GM12872 (cell line): ENCODE measurements at regions not wholly inside any gene's neighbourhood (a gene's known extent, or its start where the extent isn't known, plus 50 kb on each side); places are given as distances from the start of the nearest gene placed in this dataset.

Experiments used
- CTCF ChIP-seq: IDR thresholded peaks from 3 replicates; pipeline ENCODE4 v1.5.1; 2011; ENCODE audit warnings: low read depth, mild to moderate bottlenecking, low read length, moderate library complexity; ENCODE audit not compliant: insufficient read depth

- no peak for TF ChIP-seq CTCF
Observed at GRCh38 chr2:37576831-37577230, 94.6 kb downstream of the CDC42EP3 start.

- no peak for TF ChIP-seq CTCF
Observed at GRCh38 chr2:37579192-37579713, 92.2 kb downstream of the CDC42EP3 start.

- TF ChIP-seq CTCF = no peak
Observed at GRCh38 chr2:37581433-37581832, 90.0 kb downstream of the CDC42EP3 start.

GRCh38 chr2:37582481-37583220 lies 88.8 kb downstream of the CDC42EP3 start:
- TF ChIP-seq CTCF = no peak

GRCh38 chr2:37583402-37583801 lies 88.0 kb downstream of the CDC42EP3 start:
- no peak for TF ChIP-seq CTCF

GRCh38 chr2:37583867-37584266 lies 87.6 kb downstream of the CDC42EP3 start:
- TF ChIP-seq CTCF = no peak

GRCh38 chr2:37585295-37585908 lies 86.0 kb downstream of the CDC42EP3 start:
- TF ChIP-seq CTCF = no peak
